Neural progenitor cell (in vitro differentiated cells): ENCODE measurements at regions not wholly inside any gene's neighbourhood (a gene's known extent, or its start where the extent isn't known, plus 50 kb on each side); places are given as distances from the start of the nearest gene placed in this dataset.
"Not testable (repeated sequence)": the region's sequence is repeated elsewhere in the genome, so short reads cannot be mapped to it uniquely, and the experiment has no call there.

ENCODE experiments used
- EZH2 ChIP-seq: fragments of 200-600 bp; sonication (generic); IDR thresholded peaks from 2 replicates; pipeline ENCODE4 v1.6.1; 2017; ENCODE audit warnings: antibody characterized with exemption, mild to moderate bottlenecking, moderate library complexity
- TF ChIP-seq, protein P1 (sequence below): fragments of 200-600 bp; sonication (generic); IDR thresholded peaks from 2 replicates; pipeline ENCODE4 v1.5.1; 2017; ENCODE audit warnings: antibody characterized with exemption, mild to moderate bottlenecking

DNA sequence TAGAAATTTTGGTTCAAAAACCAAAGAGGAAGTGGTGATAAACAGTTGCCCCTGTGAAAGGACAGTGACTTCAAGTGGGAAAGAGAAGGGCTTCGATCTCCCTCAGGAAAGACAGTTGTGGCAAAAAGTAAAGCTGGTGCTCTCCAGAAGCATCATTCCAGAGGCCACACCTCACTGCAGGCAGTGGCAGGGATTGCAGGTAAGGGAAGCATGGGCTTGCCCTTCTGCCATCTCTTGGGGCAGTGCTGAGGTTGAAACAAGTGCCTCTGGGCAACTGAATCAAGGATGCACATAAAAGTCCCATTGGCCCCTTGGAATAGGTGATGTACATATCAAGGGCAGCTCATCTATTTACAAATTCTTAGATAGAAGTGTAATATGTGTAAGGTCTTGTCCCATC is 155.4 kb downstream of the FAM72C start:
- TF ChIP-seq, protein P1, sequence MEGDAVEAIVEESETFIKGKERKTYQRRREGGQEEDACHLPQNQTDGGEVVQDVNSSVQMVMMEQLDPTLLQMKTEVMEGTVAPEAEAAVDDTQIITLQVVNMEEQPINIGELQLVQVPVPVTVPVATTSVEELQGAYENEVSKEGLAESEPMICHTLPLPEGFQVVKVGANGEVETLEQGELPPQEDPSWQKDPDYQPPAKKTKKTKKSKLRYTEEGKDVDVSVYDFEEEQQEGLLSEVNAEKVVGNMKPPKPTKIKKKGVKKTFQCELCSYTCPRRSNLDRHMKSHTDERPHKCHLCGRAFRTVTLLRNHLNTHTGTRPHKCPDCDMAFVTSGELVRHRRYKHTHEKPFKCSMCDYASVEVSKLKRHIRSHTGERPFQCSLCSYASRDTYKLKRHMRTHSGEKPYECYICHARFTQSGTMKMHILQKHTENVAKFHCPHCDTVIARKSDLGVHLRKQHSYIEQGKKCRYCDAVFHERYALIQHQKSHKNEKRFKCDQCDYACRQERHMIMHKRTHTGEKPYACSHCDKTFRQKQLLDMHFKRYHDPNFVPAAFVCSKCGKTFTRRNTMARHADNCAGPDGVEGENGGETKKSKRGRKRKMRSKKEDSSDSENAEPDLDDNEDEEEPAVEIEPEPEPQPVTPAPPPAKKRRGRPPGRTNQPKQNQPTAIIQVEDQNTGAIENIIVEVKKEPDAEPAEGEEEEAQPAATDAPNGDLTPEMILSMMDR: not testable (repeated sequence)
- TF ChIP-seq EZH2: not testable (repeated sequence)
